PC-9 (cell line): ENCODE measurements at regions not wholly inside any gene's neighbourhood (a gene's known extent, or its start where the extent isn't known, plus 50 kb on each side); places are given as distances from the start of the nearest gene placed in this dataset.
"Not testable (repeated sequence)": the region's sequence is repeated elsewhere in the genome, so short reads cannot be mapped to it uniquely, and the experiment has no call there.

Source experiments
- BruUV-seq: library from RNA; stranded (reverse); fragments of 400-500 nt; replicated peaks from 2 replicates; lab custom pipeline; 2021; lab: Mats Ljungman, UMichigan
- CTCF ChIA-PET: fragments of 300-600 bp; sonication (Branson Sonifier 250); formaldehyde crosslinking; loops from one replicate; lab custom pipeline; 2022; ENCODE audit warnings: antibody characterized with exemption; lab: Charles Lee
- POLR2A ChIA-PET: fragments of 300-600 bp; sonication (Branson Sonifier 250); formaldehyde crosslinking; loops from one replicate; lab custom pipeline; 2022; ENCODE audit warnings: antibody characterized with exemption; ENCODE audit not compliant: unreplicated experiment; lab: Charles Lee
- DNase-seq, 2 experiments: peaks; one replicate each; pipeline versions ENCODE4 v3.0.0 to v3.0.0-alpha.2; 2015 to 2022; ENCODE audit warnings: mixed read lengths in 1 of 2
- H2AFZ ChIP-seq: fragments of 200-600 bp; sonication (generic); 2 replicates; pipeline ENCODE4 v1.8.1; 2017; ENCODE audit warnings: antibody characterized with exemption
- H3F3A ChIP-seq: fragments of 200-600 bp; sonication (generic); 2 replicates; pipeline ENCODE4 v1.8.1; 2017; ENCODE audit warnings: antibody characterized with exemption, mild to moderate bottlenecking, low read depth; ENCODE audit not compliant: insufficient read depth
- H3K27ac ChIP-seq: fragments of 200-600 bp; sonication (generic); 2 replicates; pipeline ENCODE4 v1.6.1; 2016; ENCODE audit warnings: mixed run types
- H3K27me3 ChIP-seq: fragments of 200-600 bp; sonication (generic); 2 replicates; pipeline ENCODE4 v1.6.1; 2016; ENCODE audit warnings: low read depth, mixed run types; ENCODE audit not compliant: insufficient read depth
- H3K36me3 ChIP-seq: fragments of 200-600 bp; sonication (generic); 2 replicates; pipeline ENCODE4 v1.6.1; 2016; ENCODE audit warnings: low read depth, mixed run types
- H3K4me1 ChIP-seq: fragments of 200-600 bp; sonication (generic); replicated peaks from 2 replicates; pipeline ENCODE4 v1.6.1; 2016; ENCODE audit warnings: mixed run types; ENCODE audit not compliant: insufficient read depth
- H3K4me2 ChIP-seq: fragments of 200-600 bp; sonication (generic); 2 replicates; pipeline ENCODE4 v1.6.1; 2017; ENCODE audit warnings: mixed run types
- H3K4me3 ChIP-seq: fragments of 200-600 bp; sonication (generic); 2 replicates; pipeline ENCODE4 v1.6.1; 2016; ENCODE audit warnings: mixed run types
- H3K79me2 ChIP-seq: fragments of 200-600 bp; sonication (generic); 2 replicates; pipeline ENCODE4 v1.6.1; 2017; ENCODE audit warnings: low read depth, mixed run types
- H3K9me2 ChIP-seq: fragments of 200-600 bp; sonication (generic); 2 replicates; pipeline ENCODE4 v1.8.1; 2017; ENCODE audit warnings: mild to moderate bottlenecking; ENCODE audit not compliant: insufficient read depth
- H3K9me3 ChIP-seq: fragments of 200-600 bp; sonication (generic); 2 replicates; pipeline ENCODE4 v1.8.1; 2016; ENCODE audit warnings: low read depth; ENCODE audit not compliant: insufficient read depth
- H4K20me1 ChIP-seq: fragments of 200-600 bp; sonication (generic); 2 replicates; pipeline ENCODE4 v1.8.1; 2017; ENCODE audit not compliant: insufficient read depth
- EZH2 ChIP-seq: fragments of 200-600 bp; sonication (generic); IDR thresholded peaks from 2 replicates; pipeline ENCODE4 v1.8.0; 2017; ENCODE audit warnings: antibody characterized with exemption, low read depth
- intact Hi-C: fragments of 100-400 bp; cut with micrococcal nuclease; formaldehyde crosslinking; loops from one replicate; pipeline ENCODE4 v1.10.0; 2022; ENCODE audit not compliant: unreplicated experiment
- TF ChIP-seq, protein P1 (sequence below): fragments of 200-600 bp; sonication (generic); conservative IDR thresholded peaks from 2 replicates; pipeline ENCODE4 v1.6.1; 2017; ENCODE audit warnings: mixed run types, antibody characterized with exemption, mild to moderate bottlenecking, moderate library complexity

DNA sequence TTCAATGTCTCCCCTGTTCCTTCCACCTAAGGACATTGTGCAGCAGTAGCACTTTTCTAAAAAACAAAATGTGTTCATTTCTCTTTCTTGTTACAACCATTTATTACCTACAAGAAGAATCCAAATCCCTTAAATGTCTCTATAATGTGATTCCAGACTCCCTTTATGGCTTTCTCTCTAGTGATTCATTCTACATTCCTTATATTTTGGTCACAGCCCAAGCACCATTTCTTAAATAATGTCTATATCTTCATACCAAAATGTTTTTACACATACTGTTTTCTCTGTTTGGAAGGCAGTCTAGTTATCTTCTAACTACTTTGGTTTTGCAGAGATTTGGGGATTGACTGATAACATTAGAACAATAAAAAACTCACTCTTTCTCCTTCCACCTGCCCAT, 1037.3 kb upstream of the FLRT2 start:
- Histone ChIP-seq H3K4me2 (no peak overlapping the region), H4K20me1 (no peaks in the 10 kb centered on the region), H3F3A (no peaks in the 10 kb centered on the region), H3K27me3 (no peaks in the 10 kb centered on the region), H3K4me3 (no peak overlapping the region), H3K4me1 (no peaks in the 10 kb centered on the region), H2AFZ (no peak overlapping the region), H3K27ac (no peak overlapping the region), H3K79me2 (no peaks in the 10 kb centered on the region), H3K36me3 (no peaks in the 10 kb centered on the region), H3K9me3 (no peaks in the 10 kb centered on the region), H3K9me2 (no peaks in the 10 kb centered on the region)
- TF ChIP-seq, protein P1, sequence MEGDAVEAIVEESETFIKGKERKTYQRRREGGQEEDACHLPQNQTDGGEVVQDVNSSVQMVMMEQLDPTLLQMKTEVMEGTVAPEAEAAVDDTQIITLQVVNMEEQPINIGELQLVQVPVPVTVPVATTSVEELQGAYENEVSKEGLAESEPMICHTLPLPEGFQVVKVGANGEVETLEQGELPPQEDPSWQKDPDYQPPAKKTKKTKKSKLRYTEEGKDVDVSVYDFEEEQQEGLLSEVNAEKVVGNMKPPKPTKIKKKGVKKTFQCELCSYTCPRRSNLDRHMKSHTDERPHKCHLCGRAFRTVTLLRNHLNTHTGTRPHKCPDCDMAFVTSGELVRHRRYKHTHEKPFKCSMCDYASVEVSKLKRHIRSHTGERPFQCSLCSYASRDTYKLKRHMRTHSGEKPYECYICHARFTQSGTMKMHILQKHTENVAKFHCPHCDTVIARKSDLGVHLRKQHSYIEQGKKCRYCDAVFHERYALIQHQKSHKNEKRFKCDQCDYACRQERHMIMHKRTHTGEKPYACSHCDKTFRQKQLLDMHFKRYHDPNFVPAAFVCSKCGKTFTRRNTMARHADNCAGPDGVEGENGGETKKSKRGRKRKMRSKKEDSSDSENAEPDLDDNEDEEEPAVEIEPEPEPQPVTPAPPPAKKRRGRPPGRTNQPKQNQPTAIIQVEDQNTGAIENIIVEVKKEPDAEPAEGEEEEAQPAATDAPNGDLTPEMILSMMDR = no peak
- no peak for TF ChIP-seq EZH2
- no TSS peak for BruUV-seq
- no peak for DNase-seq
- intact Hi-C loops = no loop called here
- ChIA-PET POLR2A (no interaction called here), CTCF (no interaction called here)

DNA sequence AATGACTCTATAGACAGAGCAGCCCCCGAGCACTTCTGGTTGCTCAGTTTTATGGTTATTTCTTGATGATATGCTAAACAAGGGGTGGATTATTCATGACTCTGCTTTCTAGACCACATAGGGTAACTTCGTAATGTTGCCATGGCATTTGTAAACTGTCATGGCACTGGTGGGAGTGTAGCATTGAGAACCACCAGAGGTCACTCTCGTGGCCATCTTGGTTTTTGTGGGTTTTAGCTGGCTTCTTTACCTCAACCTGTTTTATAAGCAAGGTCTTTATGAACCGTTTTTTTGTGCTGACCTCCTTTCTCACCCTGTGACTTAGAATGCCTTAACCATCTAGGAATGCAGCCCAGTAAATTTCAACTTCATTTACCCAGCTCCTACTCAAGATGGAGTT, 1036.2 kb upstream of the FLRT2 start:
- Histone ChIP-seq H3K36me3 (no peaks in the 10 kb centered on the region), H3K27me3 (no peaks in the 10 kb centered on the region), H2AFZ (no peak overlapping the region), H3K4me2 (no peak overlapping the region), H3K9me3 (no peaks in the 10 kb centered on the region), H3K4me1 (no peaks in the 10 kb centered on the region), H3F3A (no peaks in the 10 kb centered on the region), H3K9me2 (no peaks in the 10 kb centered on the region), H3K4me3 (no peak overlapping the region), H3K79me2 (no peaks in the 10 kb centered on the region), H3K27ac (no peak overlapping the region), H4K20me1 (no peaks in the 10 kb centered on the region)
- CTCF ChIA-PET = no interaction called here
- BruUV-seq = no TSS peak
- intact Hi-C loops = no loop called here
- TF ChIP-seq, protein P1 = no peak
- TF ChIP-seq EZH2 = no peak
- POLR2A ChIA-PET = no interaction called here
- no peak for DNase-seq

DNA sequence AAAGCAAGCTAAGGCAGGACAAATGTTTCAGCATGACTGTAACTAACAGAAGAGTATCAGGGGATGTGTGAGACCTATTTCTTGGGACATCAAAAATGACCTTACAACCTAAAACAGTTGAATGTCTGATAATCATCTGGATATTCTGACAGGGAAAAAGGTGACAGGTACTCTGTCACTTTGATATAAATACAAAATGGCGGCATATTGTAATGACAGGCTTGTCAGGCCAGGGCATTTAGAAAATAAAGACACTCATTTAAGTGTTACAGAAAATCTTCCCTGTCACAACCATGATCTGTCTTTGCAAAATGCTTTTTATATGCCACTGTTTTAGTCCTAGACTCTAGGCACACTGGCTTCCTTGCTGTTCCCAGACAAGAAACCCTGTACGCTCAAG, 1033.3 kb upstream of the FLRT2 start:
- no TSS peak for BruUV-seq
- no peak for DNase-seq
- H3K79me2 ChIP-seq = no peaks in the 10 kb centered on the region
- H4K20me1 ChIP-seq = no peaks in the 10 kb centered on the region
- no peaks in the 10 kb centered on the region for H3K9me3 ChIP-seq
- no peak overlapping the region for H3K27ac ChIP-seq
- no peaks in the 10 kb centered on the region for H3K27me3 ChIP-seq
- no peaks in the 10 kb centered on the region for H3K4me1 ChIP-seq
- no peaks in the 10 kb centered on the region for H3K36me3 ChIP-seq
- TF ChIP-seq, protein P1 = no peak
- TF ChIP-seq EZH2 = no peak
- no peak overlapping the region for H3K4me3 ChIP-seq
- ChIA-PET CTCF (no interaction called here), POLR2A (no interaction called here)
- H3K4me2 ChIP-seq = no peak overlapping the region
- H2AFZ ChIP-seq = no peak overlapping the region
- intact Hi-C loops = no loop called here
- no peaks in the 10 kb centered on the region for H3K9me2 ChIP-seq
- H3F3A ChIP-seq = no peaks in the 10 kb centered on the region

DNA sequence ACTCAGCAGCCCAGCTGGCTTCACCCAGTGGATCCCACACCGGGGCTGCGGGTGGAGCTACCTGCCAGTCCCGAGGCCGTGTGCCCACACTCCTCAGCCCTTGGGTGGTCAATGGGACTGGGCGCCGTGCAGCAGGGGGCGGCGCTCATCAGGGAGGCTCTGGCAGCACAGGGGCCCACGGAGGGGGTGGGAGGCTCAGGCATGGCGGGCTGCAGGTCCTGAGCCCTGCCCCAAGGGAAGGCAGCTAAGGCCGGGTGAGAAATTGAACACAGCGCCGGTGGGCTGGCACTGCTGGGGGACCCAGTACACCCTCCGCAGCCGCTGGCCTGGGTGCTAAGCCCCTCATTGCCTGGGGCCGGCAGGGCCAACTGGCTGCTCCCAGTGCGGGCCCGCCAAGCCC, 1017.1 kb upstream of the FLRT2 start:
- H3K4me1 ChIP-seq, H3F3A ChIP-seq, DNase-seq, H3K9me2 ChIP-seq, POLR2A ChIA-PET, H3K36me3 ChIP-seq, H3K4me2 ChIP-seq, H3K27ac ChIP-seq, H3K27me3 ChIP-seq, H3K4me3 ChIP-seq, H2AFZ ChIP-seq, intact Hi-C loops, CTCF ChIA-PET, H3K79me2 ChIP-seq, BruUV-seq, H3K9me3 ChIP-seq, H4K20me1 ChIP-seq: not testable (repeated sequence)
